ENCODE measurements at regions not wholly inside any gene's neighbourhood (a gene's known extent, or its start where the extent isn't known, plus 50 kb on each side); places are given as distances from the start of the nearest gene placed in this dataset.

- TF ChIP-seq POLR2A (IDR thresholded peaks at IDR 0.05): no peak
- TF ChIP-seq CTCF (IDR thresholded peaks at IDR 0.05): no peak
- no peak for TF ChIP-seq EP300 (IDR thresholded peaks at IDR 0.05)
- TF ChIP-seq POLR2AphosphoS5 (IDR thresholded peaks at IDR 0.05): no peak
Observed at GRCh38 chr17:53627511-53627910, 195.2 kb upstream of the KIF2B start.

Measured in stomach (tissue), 4 donors.